OCI-LY7 (cell line): ENCODE measurements at regions not wholly inside any gene's neighbourhood (a gene's known extent, or its start where the extent isn't known, plus 50 kb on each side); places are given as distances from the start of the nearest gene placed in this dataset.
A peak's percentile ranks its signal among the peaks of the same experiment; 100 is the strongest.

Source experiments
- BruUV-seq: library from RNA; stranded (reverse); fragments of 400-500 nt; replicated peaks from 2 replicates; lab custom pipeline; 2021; lab: Mats Ljungman, UMichigan
- CTCF ChIA-PET: fragments of 300-600 bp; sonication (Branson Sonifier 250); formaldehyde crosslinking; loops from one replicate; lab custom pipeline; 2022; ENCODE audit warnings: antibody characterized with exemption; ENCODE audit not compliant: unreplicated experiment; lab: Charles Lee
- POLR2A ChIA-PET: fragments of 300-600 bp; sonication (Branson Sonifier 250); formaldehyde crosslinking; loops from one replicate; lab custom pipeline; 2022; ENCODE audit warnings: antibody characterized with exemption; lab: Charles Lee
- DNase-seq: peaks from one replicate; pipeline ENCODE4 v3.0.0-alpha.2; 2015; ENCODE audit warnings: low spot score
- H2AFZ ChIP-seq: fragments of 200-600 bp; sonication (generic), shearing (Covaris generic); 2 replicates; pipeline ENCODE4 v1.6.1; 2014; ENCODE audit warnings: mild to moderate bottlenecking, antibody characterized with exemption, low read length, moderate library complexity
- H3K27ac ChIP-seq: fragments of 200-600 bp; sonication (generic); 2 replicates; pipeline ENCODE4 v1.5.1; 2014; ENCODE audit warnings: mixed run types, low read depth, mild to moderate bottlenecking, moderate library complexity, low read length, inconsistent platforms; ENCODE audit not compliant: poor library complexity, severe bottlenecking
- H3K36me3 ChIP-seq: fragments of 200-600 bp; sonication (generic); 2 replicates; pipeline ENCODE4 v1.6.1; 2014; ENCODE audit warnings: mild to moderate bottlenecking, antibody characterized with exemption, low read length, moderate library complexity, mixed read lengths; ENCODE audit not compliant: insufficient read depth
- H3K4me1 ChIP-seq: fragments of 200-600 bp; sonication (generic); 2 replicates; pipeline ENCODE4 v1.5.1; 2014; ENCODE audit warnings: mild to moderate bottlenecking, low read length; ENCODE audit not compliant: insufficient read depth, poor library complexity, severe bottlenecking
- H3K4me2 ChIP-seq: fragments of 200-600 bp; sonication (generic); 2 replicates; pipeline ENCODE4 v1.6.1; 2014; ENCODE audit warnings: mild to moderate bottlenecking, low read length
- H3K4me3 ChIP-seq: fragments of 200-600 bp; sonication (generic); 2 replicates; pipeline ENCODE4 v1.5.1; 2014; ENCODE audit warnings: mild to moderate bottlenecking, low read depth, low read length; ENCODE audit not compliant: poor library complexity, severe bottlenecking
- H3K79me2 ChIP-seq: fragments of 200-600 bp; sonication (generic); 2 replicates; pipeline ENCODE4 v1.6.1; 2016; ENCODE audit warnings: low read depth, mild to moderate bottlenecking, low read length, moderate library complexity, mixed read lengths; ENCODE audit not compliant: insufficient read depth
- H3K9me2 ChIP-seq: fragments of 200-600 bp; sonication (generic); 2 replicates; pipeline ENCODE4 v1.6.1; 2016; ENCODE audit warnings: mild to moderate bottlenecking, low read length, mixed read lengths; ENCODE audit not compliant: insufficient read depth
- H3K9me3 ChIP-seq: fragments of 200-600 bp; sonication (generic); 2 replicates; pipeline ENCODE4 v1.6.1; 2014; ENCODE audit warnings: mild to moderate bottlenecking, mixed run types, low read length, mixed read lengths
- H4K20me1 ChIP-seq: fragments of 200-600 bp; sonication (generic); 2 replicates; pipeline ENCODE4 v1.6.1; 2014; ENCODE audit warnings: mild to moderate bottlenecking, antibody characterized with exemption, low read length, moderate library complexity, mixed read lengths; ENCODE audit not compliant: insufficient read depth
- EZH2phosphoT487 ChIP-seq: fragments of 200-600 bp; sonication (generic); IDR thresholded peaks from 2 replicates; pipeline ENCODE4 v1.6.1; 2018; ENCODE audit warnings: low read depth, borderline replicate concordance, mild to moderate bottlenecking, mixed run types, antibody characterized with exemption, low read length, moderate library complexity, mixed read lengths
- intact Hi-C: fragments of 100-400 bp; cut with micrococcal nuclease; formaldehyde crosslinking; loops from one replicate; pipeline ENCODE4 v1.10.0; 2022; ENCODE audit not compliant: unreplicated experiment
- TF ChIP-seq, protein P1 (sequence below): fragments of 200-600 bp; sonication (generic); conservative IDR thresholded peaks from 2 replicates; pipeline ENCODE4 v1.5.1; 2014; ENCODE audit warnings: mild to moderate bottlenecking, antibody characterized with exemption, low read length, moderate library complexity, mixed read lengths

DNA sequence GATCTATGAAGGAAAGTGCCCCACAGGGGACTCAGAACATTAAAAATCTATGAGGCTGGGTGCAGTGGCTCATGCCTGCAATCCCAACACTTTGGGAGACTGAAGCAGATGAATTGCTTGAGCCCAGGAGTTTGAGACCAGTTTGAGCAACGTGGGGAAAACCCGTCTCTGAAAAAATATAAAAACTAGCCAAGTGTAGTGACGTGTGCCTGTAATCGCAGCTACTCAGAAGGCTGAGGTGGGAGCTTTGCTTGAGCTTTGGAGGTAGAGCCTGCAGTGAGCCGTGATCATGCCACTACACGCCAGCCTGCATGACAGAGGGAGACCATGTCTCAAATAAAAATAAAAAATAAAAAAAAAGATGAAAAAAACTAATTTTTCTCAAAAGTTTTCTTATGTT, 1070.6 kb downstream of the PCDH9 start:
- no TSS peak for BruUV-seq
- Histone ChIP-seq H2AFZ (peak overlapping the region; percentile 79), H3K27ac (no peak overlapping the region), H3K4me1 (peaks cover 13% of the 10 kb centered on the region), H3K9me3 (no peaks in the 10 kb centered on the region), H3K4me2 (peak overlapping the region; percentile 44; the same call in 1 of the 2 replicates), H3K9me2 (no peaks in the 10 kb centered on the region), H3K79me2 (no peaks in the 10 kb centered on the region), H3K36me3 (no peaks in the 10 kb centered on the region), H3K4me3 (no peak overlapping the region), H4K20me1 (no peaks in the 10 kb centered on the region)
- intact Hi-C loops: no loop called here
- DNase-seq: no peak
- TF ChIP-seq EZH2phosphoT487: no peak
- ChIA-PET POLR2A (interaction anchor here (1.3 to 1.5 kb wide), 2 partner anchors 10 to 18 kb away, joined by 3 to 4 read pairs; no protein-coding TSS in a partner anchor), CTCF (no interaction called here)

DNA sequence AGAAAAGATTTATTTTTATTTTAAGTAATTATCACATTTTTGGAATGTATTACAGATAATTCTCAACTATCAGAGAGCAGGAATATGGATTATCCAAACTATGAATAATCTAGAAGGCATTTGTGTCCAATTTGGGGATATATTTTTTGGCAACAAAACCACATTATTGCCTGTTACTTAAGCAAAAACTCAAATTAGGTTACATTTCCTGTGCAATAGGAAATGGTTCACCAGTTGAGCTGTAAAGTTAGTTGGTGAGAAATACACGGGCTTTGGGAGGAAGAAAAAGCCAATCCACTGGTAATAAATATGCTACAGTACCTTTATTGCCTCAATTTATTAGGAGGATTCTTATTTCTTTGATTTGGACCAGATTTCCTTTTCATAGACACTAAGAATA, 1075.2 kb downstream of the PCDH9 start:
- H3K4me1 ChIP-seq: peaks cover 13% of the 10 kb centered on the region
- DNase-seq: peak; percentile 4
- ChIA-PET CTCF (no interaction called here), POLR2A (interaction anchor here (0.7 kb wide), 1 partner anchor 1067 kb away, joined by 3 read pairs; no protein-coding TSS in a partner anchor)
- no TSS peak for BruUV-seq
- TF ChIP-seq, protein P1, sequence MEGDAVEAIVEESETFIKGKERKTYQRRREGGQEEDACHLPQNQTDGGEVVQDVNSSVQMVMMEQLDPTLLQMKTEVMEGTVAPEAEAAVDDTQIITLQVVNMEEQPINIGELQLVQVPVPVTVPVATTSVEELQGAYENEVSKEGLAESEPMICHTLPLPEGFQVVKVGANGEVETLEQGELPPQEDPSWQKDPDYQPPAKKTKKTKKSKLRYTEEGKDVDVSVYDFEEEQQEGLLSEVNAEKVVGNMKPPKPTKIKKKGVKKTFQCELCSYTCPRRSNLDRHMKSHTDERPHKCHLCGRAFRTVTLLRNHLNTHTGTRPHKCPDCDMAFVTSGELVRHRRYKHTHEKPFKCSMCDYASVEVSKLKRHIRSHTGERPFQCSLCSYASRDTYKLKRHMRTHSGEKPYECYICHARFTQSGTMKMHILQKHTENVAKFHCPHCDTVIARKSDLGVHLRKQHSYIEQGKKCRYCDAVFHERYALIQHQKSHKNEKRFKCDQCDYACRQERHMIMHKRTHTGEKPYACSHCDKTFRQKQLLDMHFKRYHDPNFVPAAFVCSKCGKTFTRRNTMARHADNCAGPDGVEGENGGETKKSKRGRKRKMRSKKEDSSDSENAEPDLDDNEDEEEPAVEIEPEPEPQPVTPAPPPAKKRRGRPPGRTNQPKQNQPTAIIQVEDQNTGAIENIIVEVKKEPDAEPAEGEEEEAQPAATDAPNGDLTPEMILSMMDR: no peak
- no peak for TF ChIP-seq EZH2phosphoT487
- H2AFZ ChIP-seq: peak overlapping the region; percentile 45; the same call in 1 of the 2 replicates
- intact Hi-C loops: no loop called here
- no peaks in the 10 kb centered on the region for H4K20me1 ChIP-seq
- no peaks in the 10 kb centered on the region for H3K9me2 ChIP-seq
- H3K36me3 ChIP-seq: no peaks in the 10 kb centered on the region
- no peak overlapping the region for H3K27ac ChIP-seq
- H3K4me3 ChIP-seq: no peak overlapping the region
- H3K9me3 ChIP-seq: no peaks in the 10 kb centered on the region
- peak overlapping the region; percentile 10; the same call in 1 of the 2 replicates for H3K4me2 ChIP-seq
- H3K79me2 ChIP-seq: no peaks in the 10 kb centered on the region

DNA sequence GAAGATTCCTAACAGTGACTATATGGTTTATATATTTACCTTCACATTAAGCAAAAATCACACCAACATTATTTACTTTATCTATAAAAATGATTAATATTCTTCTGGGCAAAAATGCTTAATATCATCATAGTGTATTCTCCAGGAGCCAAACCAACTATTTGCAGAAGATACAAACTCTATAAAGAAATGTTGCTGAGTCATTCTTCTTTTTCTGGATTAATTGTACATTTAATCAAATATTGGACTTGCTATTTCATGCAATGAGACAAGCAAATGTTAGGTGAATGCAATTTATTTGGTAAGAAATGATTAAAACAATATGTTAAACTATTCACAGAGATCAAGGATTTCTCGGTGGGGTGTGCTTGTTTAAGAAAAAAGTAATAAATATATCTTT, 1075.8 kb downstream of the PCDH9 start:
- ChIA-PET POLR2A (no interaction called here), CTCF (no interaction called here)
- Histone ChIP-seq H3K36me3 (no peaks in the 10 kb centered on the region), H3K4me1 (peaks cover 11% of the 10 kb centered on the region), H3K79me2 (no peaks in the 10 kb centered on the region), H3K9me3 (no peaks in the 10 kb centered on the region), H4K20me1 (no peaks in the 10 kb centered on the region), H3K4me2 (no peak overlapping the region), H2AFZ (no peak overlapping the region), H3K4me3 (no peak overlapping the region), H3K9me2 (no peaks in the 10 kb centered on the region), H3K27ac (no peak overlapping the region)
- BruUV-seq: no TSS peak
- intact Hi-C loops: no loop called here
- no peak for DNase-seq
- TF ChIP-seq, protein P1: no peak
- no peak for TF ChIP-seq EZH2phosphoT487
